IPS-15b (cell line): ENCODE measurements at regions not wholly inside any gene's neighbourhood (a gene's known extent, or its start where the extent isn't known, plus 50 kb on each side); places are given as distances from the start of the nearest gene placed in this dataset.
"Not testable (repeated sequence)": the region's sequence is repeated elsewhere in the genome, so short reads cannot be mapped to it uniquely, and the experiment has no call there.

Experiments
- H3K27me3 ChIP-seq: one replicate; pipeline ENCODE4 v1.6.1; 2013; ENCODE audit warnings: low read length; ENCODE audit not compliant: control insufficient read depth, insufficient read depth
- H3K36me3 ChIP-seq: one replicate; pipeline ENCODE4 v1.6.1; 2013; ENCODE audit warnings: low read length; ENCODE audit not compliant: control insufficient read depth, insufficient read depth
- H3K4me1 ChIP-seq: one replicate; pipeline ENCODE4 v1.6.1; 2013; ENCODE audit warnings: mild to moderate bottlenecking, low read length; ENCODE audit not compliant: control insufficient read depth, insufficient read depth
- H3K4me3 ChIP-seq: one replicate; pipeline ENCODE4 v1.5.1; 2013; ENCODE audit warnings: low read depth, low read length
- H3K9ac ChIP-seq: one replicate; pipeline ENCODE4 v1.6.1; 2013; ENCODE audit warnings: low read depth, mild to moderate bottlenecking, low read length
- H3K9me3 ChIP-seq: one replicate; pipeline ENCODE4 v1.6.1; 2013; ENCODE audit warnings: mild to moderate bottlenecking, low read length; ENCODE audit not compliant: control insufficient read depth, insufficient read depth

DNA sequence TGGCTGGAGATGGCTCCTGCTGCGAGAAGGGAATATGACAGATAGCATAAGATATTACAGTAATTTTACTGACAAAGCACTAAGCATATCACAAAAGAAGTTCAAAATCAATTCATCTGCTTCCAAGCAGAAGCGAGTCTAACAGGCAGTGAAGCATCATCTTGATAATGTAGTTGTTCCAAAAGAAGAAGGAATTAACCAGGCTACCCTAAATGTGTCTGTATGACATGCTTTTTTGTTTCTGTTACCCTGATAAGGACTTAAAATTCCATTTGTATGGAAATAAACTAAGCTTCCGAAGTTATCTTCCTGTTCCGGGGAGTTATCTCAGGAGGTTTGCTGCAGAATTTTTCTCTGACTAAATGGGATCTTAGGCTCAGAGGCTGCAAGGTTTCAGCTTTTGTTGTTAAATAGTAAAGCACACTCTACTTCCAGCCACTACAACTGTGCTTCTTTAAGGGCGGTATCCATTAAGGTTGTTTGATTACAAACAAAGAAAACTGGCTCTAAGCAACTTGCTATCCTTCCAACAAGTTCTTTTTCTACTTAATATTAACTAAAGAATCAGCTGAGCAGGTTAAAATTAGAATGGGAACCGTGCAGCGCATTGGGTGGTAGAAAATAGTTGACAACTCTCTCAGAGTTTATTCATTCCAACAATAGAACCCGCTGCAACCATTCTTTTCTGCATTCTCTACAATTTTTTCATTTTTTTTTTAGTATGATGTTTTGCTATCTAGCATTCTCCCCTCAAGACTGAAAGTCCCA is 607.3 kb downstream of the UQCRFS1 start:
- no peaks in the 10 kb centered on the region for H3K4me1 ChIP-seq
- H3K4me3 ChIP-seq = no peak overlapping the region
- no peaks in the 10 kb centered on the region for H3K27me3 ChIP-seq
- peaks cover 7% of the 10 kb centered on the region for H3K36me3 ChIP-seq
- no peak overlapping the region for H3K9ac ChIP-seq
- peaks cover 6% of the 10 kb centered on the region for H3K9me3 ChIP-seq

DNA sequence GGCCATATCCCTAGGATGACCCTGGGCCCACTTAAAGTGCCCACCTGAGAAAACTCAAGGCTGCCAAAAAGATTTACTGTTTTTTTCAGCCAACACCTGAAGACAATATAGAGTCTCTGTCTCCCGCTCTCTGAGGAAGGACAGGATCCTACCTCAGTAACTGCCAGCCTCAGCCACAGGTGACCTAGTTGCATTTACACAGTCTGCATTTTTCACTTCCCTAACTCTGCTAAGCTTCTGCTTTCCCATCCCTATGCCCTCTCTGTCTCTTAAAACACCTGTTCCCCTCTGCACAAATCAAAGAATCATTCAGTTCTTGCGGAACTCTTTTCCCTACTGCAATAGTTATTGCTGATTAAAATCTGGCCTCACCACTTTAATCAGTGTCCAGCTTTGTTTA is 609.5 kb downstream of the UQCRFS1 start:
- no peak overlapping the region for H3K4me3 ChIP-seq
- H3K4me1 ChIP-seq = no peaks in the 10 kb centered on the region
- peaks cover 6% of the 10 kb centered on the region for H3K9me3 ChIP-seq
- no peak overlapping the region for H3K9ac ChIP-seq
- H3K36me3 ChIP-seq = peaks cover 11% of the 10 kb centered on the region
- no peaks in the 10 kb centered on the region for H3K27me3 ChIP-seq

DNA sequence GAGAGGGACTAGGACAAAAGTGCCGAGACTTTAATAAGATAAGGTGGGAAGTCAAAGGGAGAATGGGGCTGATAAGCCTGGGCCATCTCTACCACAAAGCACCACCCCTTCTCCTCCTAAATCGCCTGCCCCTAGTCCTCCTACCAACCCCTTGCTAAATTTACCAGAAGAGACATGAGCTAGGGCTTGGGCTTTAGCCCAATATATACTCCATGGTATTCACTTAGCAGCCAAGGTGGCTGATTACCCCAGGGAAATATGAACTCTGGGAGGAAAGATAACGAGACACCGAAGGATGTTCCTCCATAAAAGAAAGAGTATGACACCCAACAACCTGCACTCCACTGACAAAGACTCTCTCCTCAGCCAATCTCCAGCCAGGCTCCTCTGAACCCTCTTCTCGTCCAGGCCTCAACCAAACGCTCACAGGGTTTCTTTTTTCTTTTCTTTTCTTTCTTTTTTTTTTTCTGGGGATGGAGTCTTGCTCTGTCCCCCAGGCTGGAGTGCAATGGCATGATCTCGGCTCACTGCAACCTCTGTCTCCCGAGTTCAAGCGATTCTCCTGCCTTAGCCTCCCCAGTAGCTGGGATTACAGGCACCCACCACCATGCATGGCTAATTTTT is 610.2 kb downstream of the UQCRFS1 start:
- Histone ChIP-seq H3K9ac (no peak overlapping the region), H3K4me3 (no peak overlapping the region), H3K9me3 (peaks cover 6% of the 10 kb centered on the region), H3K27me3 (no peaks in the 10 kb centered on the region), H3K4me1 (no peaks in the 10 kb centered on the region), H3K36me3 (peaks cover 11% of the 10 kb centered on the region)

DNA sequence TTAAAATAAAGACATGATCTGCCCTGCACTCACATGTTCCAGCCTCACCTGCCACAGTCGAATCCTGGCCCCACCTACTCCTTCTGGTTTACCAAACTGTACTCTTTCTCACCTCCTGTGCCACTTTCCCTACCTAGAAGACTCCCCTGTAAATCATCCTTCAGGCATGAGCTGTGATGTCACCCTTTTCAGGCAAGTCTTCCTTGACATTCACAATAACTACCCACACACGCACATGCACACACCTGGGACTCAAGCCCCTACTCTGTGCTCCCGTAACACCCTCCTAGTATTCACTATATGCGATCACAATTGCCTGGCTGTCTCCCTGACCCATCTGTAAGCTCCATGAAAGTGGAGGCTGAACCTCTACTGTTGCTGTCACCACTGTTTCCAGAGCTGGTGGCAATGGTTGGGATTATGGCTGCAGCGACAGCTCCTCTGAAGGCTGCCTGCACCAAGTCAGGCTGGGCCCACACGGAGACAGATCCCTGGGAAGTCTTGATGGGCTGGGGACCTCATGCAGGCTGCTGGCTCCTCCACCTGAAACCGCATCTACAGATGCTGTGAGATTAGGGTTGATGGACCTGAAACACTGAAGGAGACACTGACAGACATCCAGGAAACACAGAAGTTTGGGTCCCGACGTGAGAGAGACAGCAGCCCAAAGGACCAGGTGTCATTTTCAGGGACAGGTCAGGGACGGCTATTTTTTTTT is 611.1 kb downstream of the UQCRFS1 start:
- Histone ChIP-seq H3K27me3 (no peaks in the 10 kb centered on the region), H3K4me1 (no peaks in the 10 kb centered on the region), H3K9ac (no peak overlapping the region), H3K4me3 (no peak overlapping the region), H3K9me3 (peaks cover 2% of the 10 kb centered on the region), H3K36me3 (peaks cover 7% of the 10 kb centered on the region)

DNA sequence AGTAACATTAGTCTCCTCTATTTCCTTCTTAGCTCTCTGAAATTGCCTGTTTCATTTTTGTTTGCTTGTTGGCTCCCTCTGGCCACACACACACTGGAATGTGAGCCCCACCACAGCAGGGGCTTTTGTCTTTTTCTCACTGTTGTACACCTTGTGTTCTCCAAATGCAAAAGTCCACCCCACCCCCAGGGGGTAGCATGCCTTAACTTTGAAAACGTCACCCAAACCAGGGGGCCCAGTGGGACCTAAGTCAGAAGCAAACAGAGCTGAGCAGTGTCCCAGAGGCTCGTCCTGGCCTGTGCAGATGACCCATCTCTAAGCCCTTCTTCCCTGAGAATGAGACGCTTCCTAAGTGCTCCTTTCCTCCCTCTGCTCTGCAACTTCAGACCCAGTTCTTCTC is 614.1 kb downstream of the UQCRFS1 start:
- Histone ChIP-seq H3K36me3 (peaks cover 4% of the 10 kb centered on the region), H3K9me3 (no peaks in the 10 kb centered on the region), H3K9ac (no peak overlapping the region), H3K4me3 (no peak overlapping the region), H3K4me1 (no peaks in the 10 kb centered on the region), H3K27me3 (no peaks in the 10 kb centered on the region)

DNA sequence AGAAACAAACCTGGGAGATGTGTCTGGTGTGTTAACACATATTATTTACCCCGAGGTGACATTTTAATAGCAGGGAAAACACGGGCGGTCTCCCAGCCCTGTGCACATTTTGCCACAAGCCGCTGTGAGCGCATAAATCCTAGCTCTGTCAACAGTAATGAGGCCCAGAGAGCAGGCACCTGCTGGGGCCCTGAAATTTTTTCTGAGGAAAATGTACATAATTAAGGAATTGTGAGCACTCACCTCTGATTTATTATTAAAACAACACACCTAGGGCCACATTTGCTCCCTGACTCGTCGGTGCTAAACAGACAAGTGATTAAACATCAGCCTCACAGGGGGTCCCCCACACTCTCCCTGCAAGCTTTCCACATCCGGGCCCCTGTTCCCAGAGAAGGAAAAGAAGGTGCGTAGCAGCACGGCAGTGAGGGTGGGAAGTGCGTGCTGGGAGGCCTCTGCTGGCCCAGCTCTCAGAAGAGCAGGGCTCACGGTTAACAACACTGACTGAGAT is 616.3 kb downstream of the UQCRFS1 start:
- H3K9ac ChIP-seq = no peak overlapping the region
- H3K27me3 ChIP-seq = no peaks in the 10 kb centered on the region

DNA sequence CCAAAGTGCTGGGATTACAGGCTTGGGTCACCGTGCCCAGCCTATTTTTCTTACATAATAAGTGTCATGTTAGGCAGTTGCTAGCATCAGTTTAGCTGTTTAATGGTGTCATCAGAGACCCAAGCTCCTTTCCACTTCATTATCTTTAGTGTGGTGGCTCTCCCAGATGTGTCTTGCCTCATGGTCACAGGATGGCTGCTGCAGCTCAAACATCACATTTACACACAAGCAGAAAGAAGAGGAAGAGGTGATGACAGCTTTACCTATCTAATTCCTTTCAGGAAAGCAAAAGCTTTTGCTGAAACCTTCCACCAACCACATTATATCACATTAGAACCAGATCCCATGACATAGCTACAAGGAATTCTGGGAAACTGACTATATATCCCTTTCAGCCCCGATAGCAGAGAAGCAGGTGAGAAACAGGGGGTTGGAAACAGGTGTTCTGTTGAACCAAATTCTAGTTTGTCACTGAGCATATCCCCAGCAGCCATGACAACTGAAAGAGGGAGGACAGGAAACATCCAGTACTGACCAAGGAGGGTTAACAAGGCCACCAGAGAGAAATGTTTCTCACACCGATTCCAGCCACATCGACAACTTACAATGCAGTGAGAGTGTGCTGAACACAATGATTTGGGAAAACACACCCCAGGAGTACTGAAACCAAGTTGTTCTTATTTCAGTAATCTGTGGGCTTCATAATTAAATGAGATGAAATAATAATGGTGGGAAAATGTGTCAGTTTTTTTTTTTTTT is 617.0 kb downstream of the UQCRFS1 start:
- Histone ChIP-seq H3K4me3 (no peak overlapping the region), H3K36me3 (peaks cover 4% of the 10 kb centered on the region), H3K9me3 (no peaks in the 10 kb centered on the region), H3K27me3 (no peaks in the 10 kb centered on the region), H3K4me1 (no peaks in the 10 kb centered on the region), H3K9ac (no peak overlapping the region)

More for the DNA sequence above, 616.3 kb downstream of the UQCRFS1 start:
- no peaks in the 10 kb centered on the region for H3K9me3 ChIP-seq
- H3K4me1 ChIP-seq = no peaks in the 10 kb centered on the region
- H3K4me3 ChIP-seq = no peak overlapping the region
- peaks cover 4% of the 10 kb centered on the region for H3K36me3 ChIP-seq

DNA sequence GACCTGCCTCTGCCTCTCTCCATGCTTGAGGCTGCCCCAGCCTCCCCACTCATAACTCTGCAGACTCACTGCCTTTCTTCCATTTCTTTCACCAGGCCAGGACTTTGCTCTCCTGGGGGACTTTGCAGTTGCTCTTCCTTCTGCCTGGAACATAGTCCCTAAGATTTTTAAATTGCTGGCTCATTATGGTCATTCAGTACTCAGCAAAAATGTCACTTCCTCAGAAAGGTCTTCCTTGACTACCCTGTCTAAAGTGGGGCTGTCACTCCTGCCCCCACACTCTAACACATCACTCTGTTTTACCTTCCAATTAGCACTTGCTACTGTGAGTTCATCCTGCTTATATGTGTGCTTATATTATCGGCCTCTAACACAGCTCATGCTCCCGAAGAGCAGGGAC is 618.2 kb downstream of the UQCRFS1 start:
- H3K9ac ChIP-seq = no peak overlapping the region
- H3K9me3 ChIP-seq = no peaks in the 10 kb centered on the region
- H3K4me1 ChIP-seq = no peaks in the 10 kb centered on the region
- no peaks in the 10 kb centered on the region for H3K27me3 ChIP-seq
- no peak overlapping the region for H3K4me3 ChIP-seq
- peaks cover 4% of the 10 kb centered on the region for H3K36me3 ChIP-seq

DNA sequence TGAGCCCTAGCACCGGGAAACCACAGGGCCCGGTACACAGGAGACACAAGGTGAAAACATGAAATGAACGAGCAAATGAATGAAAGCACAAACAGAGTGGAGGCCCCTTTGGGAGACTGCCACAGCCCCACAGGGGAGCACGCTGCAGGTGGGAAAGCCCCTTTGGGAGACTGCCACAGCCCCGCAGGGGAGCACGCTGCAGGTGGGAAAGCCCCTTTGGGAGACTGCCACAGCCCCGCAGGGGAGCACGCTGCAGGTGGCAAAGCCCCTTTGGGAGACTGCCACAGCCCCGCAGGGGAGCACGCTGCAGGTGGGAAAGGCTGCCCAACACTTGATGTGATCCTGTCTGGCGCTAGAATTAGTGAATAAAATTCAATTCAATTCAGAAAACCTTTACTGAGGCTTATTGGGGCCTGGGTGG is 623.0 kb downstream of the UQCRFS1 start:
- H3K4me3 ChIP-seq, H3K9ac ChIP-seq, H3K36me3 ChIP-seq, H3K4me1 ChIP-seq, H3K27me3 ChIP-seq, H3K9me3 ChIP-seq: not testable (repeated sequence)

DNA sequence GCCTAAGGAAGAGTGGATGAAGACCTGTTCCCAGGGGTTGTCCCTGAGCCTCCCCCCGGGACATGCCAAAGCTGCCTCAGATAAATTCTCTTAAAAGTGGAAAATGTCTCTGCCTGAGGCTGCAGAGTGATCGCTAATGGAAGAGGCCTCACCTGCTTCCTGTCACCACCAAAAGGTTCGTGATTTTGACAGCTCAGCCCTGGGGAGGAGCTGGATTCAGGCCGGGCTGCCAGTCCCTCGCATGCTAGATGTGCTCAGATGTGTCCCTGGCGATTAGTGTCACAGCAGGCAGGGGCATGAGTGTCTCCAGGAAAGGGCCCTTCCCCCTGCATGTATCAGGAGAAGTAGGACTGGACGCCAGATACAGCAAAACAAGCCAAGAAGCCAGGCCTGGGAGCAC is 626.5 kb downstream of the UQCRFS1 start:
- H3K4me1 ChIP-seq = peaks cover 19% of the 10 kb centered on the region
- no peaks in the 10 kb centered on the region for H3K27me3 ChIP-seq
- H3K36me3 ChIP-seq = no peaks in the 10 kb centered on the region
- H3K4me3 ChIP-seq = no peak overlapping the region
- no peak overlapping the region for H3K9ac ChIP-seq
- H3K9me3 ChIP-seq = no peaks in the 10 kb centered on the region

DNA sequence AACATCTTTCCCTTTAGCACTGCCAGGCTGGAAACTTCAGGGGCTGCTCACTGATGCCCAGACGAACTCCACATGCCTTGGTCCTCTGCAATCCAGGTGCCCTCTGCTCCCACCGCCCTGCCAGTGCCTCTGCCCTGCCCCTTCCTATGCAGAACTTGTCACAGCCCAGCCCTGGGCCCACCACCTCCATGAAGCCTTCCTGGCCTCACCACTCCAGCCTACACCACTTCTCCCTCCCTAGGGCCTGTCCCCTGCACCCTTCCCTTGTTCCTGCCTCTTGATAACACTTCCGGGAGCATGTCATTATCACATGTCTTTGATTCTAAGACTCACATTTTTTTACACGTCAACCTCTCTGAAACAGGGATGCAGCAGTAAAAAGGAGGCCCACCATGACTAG is 627.2 kb downstream of the UQCRFS1 start:
- no peaks in the 10 kb centered on the region for H3K36me3 ChIP-seq
- no peaks in the 10 kb centered on the region for H3K27me3 ChIP-seq
- H3K9ac ChIP-seq = no peak overlapping the region
- H3K4me1 ChIP-seq = peaks cover 21% of the 10 kb centered on the region
- H3K9me3 ChIP-seq = no peaks in the 10 kb centered on the region
- no peak overlapping the region for H3K4me3 ChIP-seq
